Gastroesophageal sphincter (tissue), 3 donors: ENCODE measurements at regions not wholly inside any gene's neighbourhood (a gene's known extent, or its start where the extent isn't known, plus 50 kb on each side); places are given as distances from the start of the nearest gene placed in this dataset.
"Not testable (repeated sequence)": the region's sequence is repeated elsewhere in the genome, so short reads cannot be mapped to it uniquely, and the experiment has no call there.

Experiments
- CTCF ChIP-seq, 4 experiments: fragments of 200-600 bp in 2 of 4; fragments of 450-650 bp in 2 of 4; sonication (generic) in 1 of 4; IDR thresholded peaks; one replicate each; pipeline ENCODE4 v1.5.1; 2017 to 2019; ENCODE audit warnings: antibody characterized with exemption in 4 of 4, mild to moderate bottlenecking in 2 of 4, moderate library complexity in 2 of 4
- EP300 ChIP-seq: sonication (generic); formaldehyde crosslinking; IDR thresholded peaks from one replicate; pipeline ENCODE4 v1.6.1; 2017; ENCODE audit warnings: antibody characterized with exemption, mild to moderate bottlenecking
- POLR2A ChIP-seq, 2 donors: fragments of 450-650 bp; IDR thresholded peaks; one replicate each; pipeline ENCODE4 v1.6.1; 2017; ENCODE audit warnings: antibody characterized with exemption in 2 of 2, mild to moderate bottlenecking in 2 of 2, moderate library complexity in 1 of 2
- POLR2AphosphoS5 ChIP-seq: sonication (generic); formaldehyde crosslinking; IDR thresholded peaks from one replicate; pipeline ENCODE4 v1.6.1; 2017; ENCODE audit warnings: antibody characterized with exemption

GRCh38 chrX:76840902-76841301 is 413.4 kb downstream of the MAGEE1 start:
- not testable (repeated sequence) for TF ChIP-seq POLR2A (IDR thresholded peaks at IDR 0.05); CTCF (IDR thresholded peaks at IDR 0.05); POLR2AphosphoS5; EP300
